GM19025 (cell line): ENCODE measurements at regions not wholly inside any gene's neighbourhood (a gene's known extent, or its start where the extent isn't known, plus 50 kb on each side); places are given as distances from the start of the nearest gene placed in this dataset.

Experiments
- ATAC-seq: cut with Tn5 transposase; IDR thresholded peaks from one replicate; pipeline ENCODE4 v1.9.1; 2021; ENCODE audit warnings: mild to moderate bottlenecking, low read depth, moderate library complexity; ENCODE audit not compliant: unreplicated experiment

GRCh38 chr4:110675426-110675825 lies 52.5 kb upstream of the PITX2 start:
- no peak for ATAC-seq

GRCh38 chr4:110676241-110676640 lies 53.4 kb upstream of the PITX2 start:
- ATAC-seq: no peak

GRCh38 chr4:110678517-110679227 lies 55.8 kb upstream of the PITX2 start:
- ATAC-seq: no peak

GRCh38 chr4:110680265-110680664 lies 57.4 kb upstream of the PITX2 start:
- no peak for ATAC-seq

- ATAC-seq: no peak
Observed at GRCh38 chr4:110681381-110681780, 58.5 kb upstream of the PITX2 start.

- ATAC-seq: no peak
Observed at GRCh38 chr4:110682311-110682710, 59.4 kb upstream of the PITX2 start.

- no peak for ATAC-seq
Observed at GRCh38 chr4:110683601-110684000, 60.7 kb upstream of the PITX2 start.

- ATAC-seq: no peak
Observed at GRCh38 chr4:110702326-110702725, 79.4 kb upstream of the PITX2 start.

GRCh38 chr4:110704748-110705439 lies 82.0 kb upstream of the PITX2 start:
- no peak for ATAC-seq

GRCh38 chr4:110705440-110705782 lies 82.5 kb upstream of the PITX2 start:
- no peak for ATAC-seq

GRCh38 chr4:110710070-110710469 lies 87.2 kb upstream of the PITX2 start:
- ATAC-seq: no peak

GRCh38 chr4:110712486-110712885 lies 89.6 kb upstream of the PITX2 start:
- ATAC-seq: no peak

GRCh38 chr4:110730318-110730717 lies 107.4 kb upstream of the PITX2 start:
- no peak for ATAC-seq

GRCh38 chr4:110733901-110734300 lies 111.0 kb upstream of the PITX2 start:
- no peak for ATAC-seq

GRCh38 chr4:110735686-110736085 lies 112.8 kb upstream of the PITX2 start:
- no peak for ATAC-seq

- ATAC-seq: no peak
Observed at GRCh38 chr4:110737931-110738330, 115.1 kb upstream of the PITX2 start.

GRCh38 chr4:110742143-110742542 lies 119.3 kb upstream of the PITX2 start:
- no peak for ATAC-seq

- no peak for ATAC-seq
Observed at GRCh38 chr4:110748071-110748470, 125.2 kb upstream of the PITX2 start.

- ATAC-seq: no peak
Observed at GRCh38 chr4:110751183-110751582, 128.3 kb upstream of the PITX2 start.

GRCh38 chr4:110751986-110752385 lies 129.1 kb upstream of the PITX2 start:
- no peak for ATAC-seq

GRCh38 chr4:110753466-110753865 lies 130.6 kb upstream of the PITX2 start:
- no peak for ATAC-seq

- no peak for ATAC-seq
Observed at GRCh38 chr4:110754716-110755115, 131.8 kb upstream of the PITX2 start.
